ENCODE measurements at regions not wholly inside any gene's neighbourhood (a gene's known extent, or its start where the extent isn't known, plus 50 kb on each side); places are given as distances from the start of the nearest gene placed in this dataset.

- no peak for TF ChIP-seq CTCF (IDR thresholded peaks at IDR 0.05)
- TF ChIP-seq POLR2A (IDR thresholded peaks at IDR 0.05), result no peak
- TF ChIP-seq EP300 (IDR thresholded peaks at IDR 0.05), result no peak
These were observed 55.8 kb upstream of the DGKG start for GRCh38 chr3:186417791-186418190.

Measured in tibial nerve (tissue), 4 donors.